ENCODE measurements at regions not wholly inside any gene's neighbourhood (a gene's known extent, or its start where the extent isn't known, plus 50 kb on each side); places are given as distances from the start of the nearest gene placed in this dataset.
A peak's percentile ranks its signal among the peaks of the same experiment; 100 is the strongest.
"Not testable (repeated sequence)": the region's sequence is repeated elsewhere in the genome, so short reads cannot be mapped to it uniquely, and the experiment has no call there.

- DNase-seq, result peak in 3 of 5 donors; percentile 0 to 9 (median 2)
These were observed 166.5 kb downstream of the POTEG start for GRCh38 chr14:19267636-19268035.

- DNase-seq, result not testable (repeated sequence)
These were observed 166.0 kb downstream of the POTEG start for GRCh38 chr14:19268047-19268627.

- not testable (repeated sequence) for DNase-seq
These were observed 161.9 kb downstream of the POTEG start for GRCh38 chr14:19272235-19272634.

GRCh38 chr14:19289669-19290068 lies 144.5 kb downstream of the POTEG start:
- DNase-seq, result not testable (repeated sequence)

- not testable (repeated sequence) for DNase-seq
These were observed 133.9 kb downstream of the POTEG start for GRCh38 chr14:19300243-19300642.

GRCh38 chr14:19300838-19301237 lies 133.3 kb downstream of the POTEG start:
- not testable (repeated sequence) for DNase-seq

GRCh38 chr14:19303844-19304243 lies 130.3 kb downstream of the POTEG start:
- not testable (repeated sequence) for DNase-seq

- DNase-seq, result not testable (repeated sequence)
These were observed 129.7 kb downstream of the POTEG start for GRCh38 chr14:19304442-19304841.

GRCh38 chr14:19304918-19305317 lies 129.2 kb downstream of the POTEG start:
- DNase-seq, result not testable (repeated sequence)

- DNase-seq, result peak in 1 of 5 donors; percentile 8
These were observed 128.4 kb downstream of the POTEG start for GRCh38 chr14:19305776-19306175.

- not testable (repeated sequence) for DNase-seq
These were observed 127.7 kb downstream of the POTEG start for GRCh38 chr14:19306405-19306804.

- DNase-seq, result not testable (repeated sequence)
These were observed 123.1 kb downstream of the POTEG start for GRCh38 chr14:19311023-19311422.

GRCh38 chr14:19330678-19331077 lies 103.5 kb downstream of the POTEG start:
- DNase-seq, result not testable (repeated sequence)

- not testable (repeated sequence) for DNase-seq
These were observed 96.7 kb downstream of the POTEG start for GRCh38 chr14:19337232-19338059.

- not testable (repeated sequence) for DNase-seq
These were observed 96.1 kb downstream of the POTEG start for GRCh38 chr14:19338060-19338372.

GRCh38 chr14:19340976-19341375 lies 93.2 kb downstream of the POTEG start:
- not testable (repeated sequence) for DNase-seq

- not testable (repeated sequence) for DNase-seq
These were observed 92.5 kb downstream of the POTEG start for GRCh38 chr14:19341627-19342026.

- not testable (repeated sequence) for DNase-seq
These were observed 89.9 kb downstream of the POTEG start for GRCh38 chr14:19344261-19344660.

- DNase-seq, result not testable (repeated sequence)
These were observed 89.5 kb downstream of the POTEG start for GRCh38 chr14:19344689-19345088.

GRCh38 chr14:19345298-19345911 lies 88.7 kb downstream of the POTEG start:
- DNase-seq, result not testable (repeated sequence)

GRCh38 chr14:19346074-19346480 lies 88.1 kb downstream of the POTEG start:
- not testable (repeated sequence) for DNase-seq

GRCh38 chr14:19346636-19347035 lies 87.5 kb downstream of the POTEG start:
- DNase-seq, result not testable (repeated sequence)

- DNase-seq, result not testable (repeated sequence)
These were observed 87.0 kb downstream of the POTEG start for GRCh38 chr14:19347112-19347511.

Measured in T-helper 1 cell (primary cell).